ENCODE measurements at regions not wholly inside any gene's neighbourhood (a gene's known extent, or its start where the extent isn't known, plus 50 kb on each side); places are given as distances from the start of the nearest gene placed in this dataset.

DNA sequence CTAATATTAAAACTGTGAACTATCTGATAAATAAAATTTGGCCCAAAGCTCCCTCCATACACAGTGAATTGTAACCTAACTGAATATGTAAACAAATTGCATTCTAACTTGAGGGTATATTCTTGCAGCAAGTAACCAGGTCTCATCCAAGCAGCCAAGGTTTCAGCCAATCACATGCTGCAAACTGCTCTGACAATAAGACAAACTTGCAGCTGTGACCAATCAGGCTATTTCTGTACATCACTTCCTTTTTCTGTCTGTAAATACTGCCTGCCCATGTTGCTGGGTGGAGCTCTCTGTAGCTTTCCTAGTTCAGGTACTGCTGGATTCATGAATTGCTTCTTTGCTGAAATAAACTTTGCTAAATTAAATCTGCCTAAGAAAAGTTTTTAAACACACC, 499.0 kb downstream of the GALC start:
- Histone ChIP-seq H3K27me3 (no peaks in the 10 kb centered on the region), H3K9me3 (no peaks in the 10 kb centered on the region), H3K27ac (no peak overlapping the region), H3K36me3 (no peaks in the 10 kb centered on the region), H3K4me3 (no peak overlapping the region), H3K4me1 (no peaks in the 10 kb centered on the region)
- DNase-seq = no peak
- TF ChIP-seq, protein P1, sequence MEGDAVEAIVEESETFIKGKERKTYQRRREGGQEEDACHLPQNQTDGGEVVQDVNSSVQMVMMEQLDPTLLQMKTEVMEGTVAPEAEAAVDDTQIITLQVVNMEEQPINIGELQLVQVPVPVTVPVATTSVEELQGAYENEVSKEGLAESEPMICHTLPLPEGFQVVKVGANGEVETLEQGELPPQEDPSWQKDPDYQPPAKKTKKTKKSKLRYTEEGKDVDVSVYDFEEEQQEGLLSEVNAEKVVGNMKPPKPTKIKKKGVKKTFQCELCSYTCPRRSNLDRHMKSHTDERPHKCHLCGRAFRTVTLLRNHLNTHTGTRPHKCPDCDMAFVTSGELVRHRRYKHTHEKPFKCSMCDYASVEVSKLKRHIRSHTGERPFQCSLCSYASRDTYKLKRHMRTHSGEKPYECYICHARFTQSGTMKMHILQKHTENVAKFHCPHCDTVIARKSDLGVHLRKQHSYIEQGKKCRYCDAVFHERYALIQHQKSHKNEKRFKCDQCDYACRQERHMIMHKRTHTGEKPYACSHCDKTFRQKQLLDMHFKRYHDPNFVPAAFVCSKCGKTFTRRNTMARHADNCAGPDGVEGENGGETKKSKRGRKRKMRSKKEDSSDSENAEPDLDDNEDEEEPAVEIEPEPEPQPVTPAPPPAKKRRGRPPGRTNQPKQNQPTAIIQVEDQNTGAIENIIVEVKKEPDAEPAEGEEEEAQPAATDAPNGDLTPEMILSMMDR (IDR thresholded peaks at IDR 0.05) = no peak
- no peak for TF ChIP-seq POLR2A (IDR thresholded peaks at IDR 0.05)
- intact Hi-C loops (cut with DNase I) = no loop called here

DNA sequence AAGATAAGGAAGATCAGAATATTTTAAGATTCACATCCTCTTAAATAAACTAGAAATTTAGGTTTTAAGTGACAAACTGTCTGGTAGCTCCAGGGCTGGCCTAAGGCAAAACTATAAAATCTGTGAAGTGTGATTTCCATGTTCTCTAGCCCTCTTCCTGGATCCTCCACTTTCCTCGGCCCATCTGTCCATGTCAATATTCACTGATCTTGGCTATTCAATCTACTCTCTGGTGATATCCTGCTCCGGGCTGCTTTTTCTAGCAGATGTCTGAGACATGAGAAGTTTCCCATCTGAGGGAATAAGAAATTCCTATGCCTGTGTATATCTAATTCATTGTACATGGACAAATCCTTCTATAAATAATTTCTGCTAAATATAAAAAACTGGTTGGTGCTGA, 500.4 kb downstream of the GALC start:
- no peaks in the 10 kb centered on the region for H3K4me1 ChIP-seq
- no peak for DNase-seq
- TF ChIP-seq, protein P1 (IDR thresholded peaks at IDR 0.05) = no peak
- no peak for TF ChIP-seq POLR2A (IDR thresholded peaks at IDR 0.05)
- WGBS, 2 donors = 56 to 63% methylated on average over 2 of the region's 2 CpGs
- H3K27me3 ChIP-seq = no peaks in the 10 kb centered on the region
- no peak overlapping the region for H3K4me3 ChIP-seq
- no peaks in the 10 kb centered on the region for H3K36me3 ChIP-seq
- H3K9me3 ChIP-seq = no peaks in the 10 kb centered on the region
- intact Hi-C loops (cut with DNase I) = no loop called here
- H3K27ac ChIP-seq = no peak overlapping the region

DNA sequence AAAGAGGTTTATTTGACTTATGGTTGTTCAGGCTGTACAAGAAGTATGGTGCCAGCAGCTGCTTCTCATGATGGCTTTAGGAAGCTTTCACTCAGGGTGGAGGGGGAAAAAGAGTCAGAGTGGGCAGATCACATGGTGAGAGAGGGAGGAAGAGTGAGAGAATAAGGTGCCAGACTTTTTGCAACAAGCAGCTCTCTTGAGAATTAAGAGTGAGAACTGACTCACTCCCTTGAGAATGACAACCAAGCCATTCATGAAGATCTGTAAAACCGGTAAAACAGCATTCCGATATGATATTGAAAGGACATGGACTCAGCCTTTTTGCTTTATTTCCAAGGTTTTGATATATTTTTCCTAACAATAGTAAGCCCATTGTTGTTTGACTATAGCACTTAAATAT, 501.2 kb downstream of the GALC start:
- H3K9me3 ChIP-seq = peaks cover 0 to under 1% (median 0%) of the 10 kb centered on the region in 3 donors
- H3K36me3 ChIP-seq = no peaks in the 10 kb centered on the region
- WGBS, 2 donors = 59 to 64% methylated on average over 2 of the region's 2 CpGs
- no peaks in the 10 kb centered on the region for H3K27me3 ChIP-seq
- intact Hi-C loops (cut with DNase I) = no loop called here
- no peak for DNase-seq
- H3K27ac ChIP-seq = no peak overlapping the region
- no peak overlapping the region for H3K4me3 ChIP-seq
- TF ChIP-seq, protein P1 (IDR thresholded peaks at IDR 0.05) = no peak
- no peak for TF ChIP-seq POLR2A (IDR thresholded peaks at IDR 0.05)
- H3K4me1 ChIP-seq = no peaks in the 10 kb centered on the region

DNA sequence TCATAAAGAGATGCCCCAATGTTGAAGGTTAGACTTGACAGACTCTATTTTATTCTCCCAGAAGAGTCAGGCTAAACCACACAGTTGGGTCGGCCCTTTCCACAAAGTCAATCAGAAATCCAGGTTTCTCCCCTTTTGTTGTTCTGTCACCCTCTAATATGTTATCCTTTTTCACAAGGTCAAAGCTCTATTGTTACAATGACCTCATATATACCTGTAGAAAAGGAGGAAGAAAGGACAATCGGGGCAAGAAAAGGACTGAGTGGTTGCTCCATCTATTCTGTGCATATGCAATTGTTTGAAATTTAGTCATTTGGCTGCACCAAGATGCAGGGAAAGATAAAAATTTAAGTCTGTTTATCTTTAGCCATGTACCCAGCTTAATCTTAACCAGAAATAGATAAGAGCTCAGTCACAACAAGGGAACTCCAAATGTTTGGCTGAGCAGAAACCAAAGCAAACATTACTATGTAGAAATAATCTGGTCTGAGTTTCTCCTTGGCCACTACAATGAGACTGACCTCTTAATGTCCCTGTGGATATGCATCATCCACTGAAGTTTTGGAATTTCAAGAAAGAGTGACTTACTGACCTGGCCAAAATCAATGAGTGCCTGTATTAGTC, 503.7 kb downstream of the GALC start:
- Histone ChIP-seq H3K27ac (no peak overlapping the region), H3K4me1 (no peaks in the 10 kb centered on the region), H3K4me3 (no peak overlapping the region), H3K9me3 (peaks cover 0 to 7% (median 2%) of the 10 kb centered on the region in 3 donors), H3K27me3 (no peaks in the 10 kb centered on the region), H3K36me3 (no peaks in the 10 kb centered on the region)
- TF ChIP-seq POLR2A (IDR thresholded peaks at IDR 0.05) = no peak
- TF ChIP-seq, protein P1 (IDR thresholded peaks at IDR 0.05) = no peak
- DNase-seq = no peak
- intact Hi-C loops (cut with DNase I) = no loop called here
- 34 to 57% methylated on average over 2 of the region's 2 CpGs for WGBS, 2 donors

DNA sequence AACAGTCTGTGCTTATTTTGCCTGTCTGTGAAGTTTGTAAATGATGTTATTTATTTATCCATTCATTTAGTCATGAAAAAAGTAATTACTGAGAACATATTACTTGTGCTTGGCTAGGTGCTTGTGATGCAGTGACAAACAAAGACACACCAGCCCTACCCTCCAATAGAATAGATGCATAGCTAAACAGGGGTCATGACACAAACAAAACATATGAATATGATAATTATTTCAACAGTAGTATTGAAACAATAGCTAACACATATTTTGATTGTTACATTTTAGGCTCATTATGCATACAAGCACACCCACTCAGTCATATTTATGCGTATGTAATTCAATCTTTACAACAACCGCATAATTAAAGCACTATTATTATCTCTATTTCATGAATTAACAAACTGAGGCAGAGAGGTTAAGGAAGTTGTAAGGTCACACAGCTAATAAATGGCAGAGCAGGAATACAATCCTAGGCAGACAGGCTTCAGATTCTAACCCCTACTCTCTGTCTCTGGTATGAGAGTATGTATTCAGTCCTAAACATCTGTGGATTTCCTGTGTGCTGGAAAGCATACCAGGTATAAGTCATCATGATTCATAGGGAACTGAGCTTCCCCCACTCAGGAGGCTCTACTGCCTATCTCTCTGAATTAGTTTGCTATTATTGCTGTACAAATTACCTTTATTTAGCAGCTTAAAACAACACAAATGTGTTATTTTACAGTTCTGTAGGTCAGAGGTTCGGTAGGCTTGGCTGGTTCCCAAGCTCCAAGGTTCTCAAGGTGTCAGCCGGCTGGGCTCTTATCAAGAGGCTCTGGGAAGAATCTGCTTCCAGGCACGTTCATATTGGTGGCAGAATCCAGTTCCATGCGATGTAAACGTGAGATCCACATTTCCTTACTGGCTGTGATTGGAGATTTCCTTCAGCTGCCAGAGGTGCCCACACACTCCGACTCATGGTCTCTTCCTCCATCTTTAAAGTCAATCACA, 509.4 kb downstream of the GALC start:
- no peaks in the 10 kb centered on the region for H3K36me3 ChIP-seq
- H3K27ac ChIP-seq = no peak overlapping the region
- intact Hi-C loops (cut with DNase I) = no loop called here
- H3K4me3 ChIP-seq = no peak overlapping the region
- no peaks in the 10 kb centered on the region for H3K27me3 ChIP-seq
- TF ChIP-seq POLR2A (IDR thresholded peaks at IDR 0.05) = no peak
- TF ChIP-seq, protein P1 (IDR thresholded peaks at IDR 0.05) = no peak
- no peak for DNase-seq
- H3K9me3 ChIP-seq = peaks cover 0 to 7% (median 2%) of the 10 kb centered on the region in 3 donors
- H3K4me1 ChIP-seq = no peaks in the 10 kb centered on the region
- 70 to 79% methylated on average over 8 of the region's 8 CpGs for WGBS, 2 donors

Measured in esophagus squamous epithelium (tissue), 5 donors.